ENCODE measurements at regions not wholly inside any gene's neighbourhood (a gene's known extent, or its start where the extent isn't known, plus 50 kb on each side); places are given as distances from the start of the nearest gene placed in this dataset.
"Not testable (repeated sequence)": the region's sequence is repeated elsewhere in the genome, so short reads cannot be mapped to it uniquely, and the experiment has no call there.

DNA sequence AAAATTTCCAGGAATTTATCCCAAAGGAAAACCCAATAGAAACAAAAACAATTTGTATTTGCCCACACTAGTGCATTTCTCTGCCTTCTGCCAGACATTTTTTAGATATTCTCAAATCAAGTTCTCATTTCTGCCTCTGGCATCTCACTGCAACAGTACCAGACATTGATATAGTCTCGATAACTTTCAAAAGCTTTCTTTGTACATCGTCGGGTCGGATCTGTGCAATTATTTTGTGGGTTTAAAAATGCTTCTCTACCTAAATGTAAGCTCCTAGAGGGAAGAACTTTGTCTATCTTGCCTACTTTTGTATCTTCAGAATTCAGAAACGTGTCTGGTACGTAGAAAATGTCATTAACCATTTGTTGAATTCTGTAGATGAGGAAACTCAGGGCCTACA, 125.5 kb upstream of the LIFR start:
- no peaks in the 10 kb centered on the region for H3K27me3 ChIP-seq (ENCODE audit: control insufficient read depth, insufficient read depth, low read length)

DNA sequence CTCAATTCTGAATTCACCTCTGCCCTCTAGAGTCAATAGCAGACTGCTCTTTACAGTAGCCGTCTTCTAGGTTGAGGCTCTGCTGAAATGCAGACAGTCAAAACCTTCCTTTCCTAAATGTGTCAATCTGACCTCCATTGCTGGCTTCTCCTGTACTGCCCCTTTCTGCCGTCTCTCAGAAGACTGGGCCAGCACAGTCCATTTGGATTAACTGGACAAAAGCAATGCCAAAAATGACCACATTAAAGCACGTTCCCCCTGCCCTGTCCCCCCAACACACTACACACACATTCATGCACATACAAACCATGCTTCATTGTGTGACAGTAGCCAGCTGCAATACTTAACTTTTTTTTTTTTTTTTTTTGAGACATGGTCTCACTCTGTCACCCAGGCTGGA, 130.2 kb upstream of the LIFR start:
- H3K27me3 ChIP-seq (ENCODE audit: control insufficient read depth, insufficient read depth, low read length): no peaks in the 10 kb centered on the region
- H3K36me3 ChIP-seq (ENCODE audit: control insufficient read depth, insufficient read depth, low read length): no peaks in the 10 kb centered on the region
- no peaks in the 10 kb centered on the region for H3K9me3 ChIP-seq (ENCODE audit: control insufficient read depth, insufficient read depth, low read length)
- no peak overlapping the region for H3K4me3 ChIP-seq (ENCODE audit: low read depth, low read length)
- H3K4me1 ChIP-seq (ENCODE audit: control insufficient read depth, insufficient read depth, low read length): no peaks in the 10 kb centered on the region
- H3K9ac ChIP-seq (ENCODE audit: low read depth, low read length): no peak overlapping the region

More for the DNA sequence above, 125.5 kb upstream of the LIFR start:
- H3K4me1 ChIP-seq (ENCODE audit: control insufficient read depth, insufficient read depth, low read length): no peaks in the 10 kb centered on the region
- no peaks in the 10 kb centered on the region for H3K9me3 ChIP-seq (ENCODE audit: control insufficient read depth, insufficient read depth, low read length)
- H3K36me3 ChIP-seq (ENCODE audit: control insufficient read depth, insufficient read depth, low read length): no peaks in the 10 kb centered on the region
- no peak overlapping the region for H3K9ac ChIP-seq (ENCODE audit: low read depth, low read length)
- H3K4me3 ChIP-seq (ENCODE audit: low read depth, low read length): no peak overlapping the region

DNA sequence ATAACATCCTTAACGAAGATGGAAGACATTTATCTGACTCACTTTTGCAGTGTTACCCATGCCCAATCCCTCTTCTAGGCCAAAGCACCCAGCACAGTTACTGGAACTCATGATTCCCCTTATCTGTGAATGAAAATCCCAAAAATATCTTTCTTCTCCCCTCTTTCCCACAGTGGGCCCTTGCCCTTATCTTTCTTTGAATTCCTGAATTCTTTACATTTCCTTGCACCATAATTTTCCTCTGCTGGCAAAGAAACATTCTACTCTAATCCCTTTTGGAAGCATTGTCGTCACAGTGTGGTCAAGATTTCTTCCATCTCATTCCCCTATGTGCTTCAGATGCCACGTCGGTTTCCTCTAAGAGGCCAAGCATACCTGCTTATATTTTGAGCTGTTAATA, 135.9 kb upstream of the LIFR start:
- Histone ChIP-seq H3K9ac (ENCODE audit: low read depth, low read length) (no peak overlapping the region), H3K4me3 (ENCODE audit: low read depth, low read length) (no peak overlapping the region), H3K4me1 (ENCODE audit: control insufficient read depth, insufficient read depth, low read length) (no peaks in the 10 kb centered on the region), H3K27me3 (ENCODE audit: control insufficient read depth, insufficient read depth, low read length) (no peaks in the 10 kb centered on the region), H3K9me3 (ENCODE audit: control insufficient read depth, insufficient read depth, low read length) (no peaks in the 10 kb centered on the region), H3K36me3 (ENCODE audit: control insufficient read depth, insufficient read depth, low read length) (no peaks in the 10 kb centered on the region)

DNA sequence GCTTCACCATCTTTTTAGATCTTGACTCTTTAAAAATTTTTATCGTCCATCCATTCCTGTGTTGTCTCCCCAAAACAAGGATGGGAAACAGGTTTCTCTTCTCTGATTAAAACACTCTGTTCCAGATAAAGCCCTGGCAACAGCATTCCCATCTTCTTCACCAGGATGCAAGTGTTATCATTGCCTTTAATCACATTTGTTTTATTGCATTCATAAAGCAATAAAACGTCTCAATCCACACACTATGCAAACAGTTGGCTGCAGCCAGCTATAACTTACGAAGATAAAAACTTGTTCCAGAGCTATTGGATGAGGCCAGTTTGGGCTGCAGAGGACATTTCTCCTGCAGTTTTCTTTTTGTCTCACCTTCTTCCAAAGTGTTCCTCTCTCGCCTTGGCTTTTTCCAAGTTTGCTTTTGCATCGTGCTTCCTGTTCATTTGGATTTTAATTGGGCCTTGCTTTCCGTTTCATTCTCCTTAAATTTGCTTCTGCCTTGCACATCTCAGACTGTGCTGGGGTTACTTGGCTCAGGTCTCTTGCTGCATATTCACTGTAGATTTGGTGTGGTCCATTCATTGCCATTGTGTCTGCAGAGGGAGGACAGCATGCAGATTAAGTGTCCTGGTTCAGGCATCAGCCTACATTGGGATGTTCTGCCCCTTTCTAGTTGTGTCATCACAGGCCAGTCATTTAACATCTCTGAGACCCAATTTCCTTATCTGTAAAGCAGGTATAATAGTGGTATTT, 136.5 kb upstream of the LIFR start:
- Histone ChIP-seq H3K9me3 (ENCODE audit: control insufficient read depth, insufficient read depth, low read length) (no peaks in the 10 kb centered on the region), H3K27me3 (ENCODE audit: control insufficient read depth, insufficient read depth, low read length) (no peaks in the 10 kb centered on the region), H3K36me3 (ENCODE audit: control insufficient read depth, insufficient read depth, low read length) (no peaks in the 10 kb centered on the region), H3K4me1 (ENCODE audit: control insufficient read depth, insufficient read depth, low read length) (no peaks in the 10 kb centered on the region), H3K9ac (ENCODE audit: low read depth, low read length) (no peak overlapping the region), H3K4me3 (ENCODE audit: low read depth, low read length) (no peak overlapping the region)

DNA sequence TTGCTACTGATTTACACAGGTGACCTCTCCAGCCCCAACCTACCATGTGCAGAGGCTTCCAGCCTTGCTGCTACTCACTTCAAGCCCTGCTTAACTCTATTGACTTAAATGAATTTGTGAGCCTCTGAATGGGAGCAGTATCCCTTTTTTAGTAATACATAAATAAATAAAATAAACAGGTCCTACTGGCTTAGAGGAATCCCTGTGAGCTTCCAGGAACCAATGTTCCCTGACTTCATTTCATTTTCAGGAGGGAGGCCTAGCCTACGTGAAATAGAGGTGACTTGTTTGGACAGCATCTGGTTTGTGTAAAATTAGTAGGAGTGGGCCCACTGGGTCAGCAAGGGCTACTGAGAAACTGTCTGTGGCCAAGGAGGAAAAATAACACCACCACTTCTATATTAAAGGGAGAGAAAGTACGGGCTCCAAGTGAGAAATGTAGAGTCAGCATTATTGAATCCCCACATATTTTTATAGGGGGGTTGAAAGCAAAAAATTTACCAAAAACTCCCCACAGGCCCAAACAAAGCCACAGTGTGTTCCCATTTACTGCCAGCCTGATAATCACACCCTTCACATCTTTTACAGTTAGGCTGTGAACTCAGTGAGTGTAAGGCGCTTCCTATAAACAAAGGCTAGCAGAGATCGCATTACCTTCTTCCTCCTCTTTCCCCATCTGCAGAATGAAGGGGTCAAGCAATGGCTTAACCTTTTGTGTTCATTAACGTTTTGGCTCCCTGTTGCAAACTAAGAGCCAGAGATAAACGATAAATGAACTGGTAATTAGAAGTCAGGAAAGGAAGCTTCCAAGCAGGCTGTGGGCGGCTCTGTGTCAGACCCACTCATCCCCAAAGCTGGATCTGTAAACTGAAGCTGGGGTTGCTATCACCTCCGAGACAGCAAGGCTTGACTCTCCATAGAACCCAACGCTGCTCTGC, 138.8 kb upstream of the LIFR start:
- Histone ChIP-seq H3K4me1 (ENCODE audit: control insufficient read depth, insufficient read depth, low read length) (no peaks in the 10 kb centered on the region), H3K4me3 (ENCODE audit: low read depth, low read length) (no peak overlapping the region), H3K36me3 (ENCODE audit: control insufficient read depth, insufficient read depth, low read length) (no peaks in the 10 kb centered on the region), H3K9me3 (ENCODE audit: control insufficient read depth, insufficient read depth, low read length) (no peaks in the 10 kb centered on the region), H3K27me3 (ENCODE audit: control insufficient read depth, insufficient read depth, low read length) (no peaks in the 10 kb centered on the region), H3K9ac (ENCODE audit: low read depth, low read length) (no peak overlapping the region)

DNA sequence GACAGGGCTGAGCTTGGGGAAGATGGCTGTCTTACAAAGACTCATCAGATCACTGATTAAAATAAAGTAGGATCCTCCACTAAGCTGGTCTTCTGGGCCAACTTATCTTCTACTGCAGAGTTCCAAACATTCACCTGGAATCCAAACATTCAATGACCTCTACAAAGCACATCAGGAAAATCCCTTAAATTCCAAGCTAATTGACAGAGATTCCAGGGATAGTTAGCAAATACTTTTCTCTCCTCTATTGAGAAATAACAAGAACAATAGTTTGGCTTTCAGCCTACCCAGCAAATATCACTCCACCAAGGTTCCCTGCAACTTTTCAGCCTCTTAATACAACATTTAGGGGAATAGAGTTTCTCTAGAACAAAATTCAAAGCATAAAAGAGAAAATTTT, 140.6 kb upstream of the LIFR start:
- H3K4me3 ChIP-seq (ENCODE audit: low read depth, low read length): no peak overlapping the region
- no peak overlapping the region for H3K9ac ChIP-seq (ENCODE audit: low read depth, low read length)
- H3K4me1 ChIP-seq (ENCODE audit: control insufficient read depth, insufficient read depth, low read length): no peaks in the 10 kb centered on the region
- H3K27me3 ChIP-seq (ENCODE audit: control insufficient read depth, insufficient read depth, low read length): no peaks in the 10 kb centered on the region
- H3K36me3 ChIP-seq (ENCODE audit: control insufficient read depth, insufficient read depth, low read length): no peaks in the 10 kb centered on the region
- H3K9me3 ChIP-seq (ENCODE audit: control insufficient read depth, insufficient read depth, low read length): no peaks in the 10 kb centered on the region

DNA sequence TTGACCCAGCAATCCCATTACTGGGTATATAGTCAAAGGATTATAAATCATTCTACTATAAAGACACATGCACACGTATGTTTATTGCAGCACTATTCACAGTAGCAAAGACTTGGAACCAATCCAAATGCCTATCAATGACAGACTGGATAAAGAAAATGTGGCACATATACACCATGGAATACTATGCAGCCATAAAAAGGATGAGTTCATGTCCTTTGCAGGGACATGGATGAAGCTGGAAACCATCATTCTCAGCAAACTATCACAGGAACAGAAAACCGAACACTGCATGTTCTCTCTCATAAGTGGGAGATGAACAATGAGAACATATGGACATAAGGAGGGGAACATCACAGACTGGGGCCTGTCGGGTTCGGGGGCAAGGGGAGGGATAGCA, 140.3 kb upstream of the OSMR start:
- not testable (repeated sequence) for H3K4me3 ChIP-seq (ENCODE audit: low read depth, low read length); H3K9me3 ChIP-seq (ENCODE audit: control insufficient read depth, insufficient read depth, low read length); H3K9ac ChIP-seq (ENCODE audit: low read depth, low read length); H3K4me1 ChIP-seq (ENCODE audit: control insufficient read depth, insufficient read depth, low read length); H3K36me3 ChIP-seq (ENCODE audit: control insufficient read depth, insufficient read depth, low read length); H3K27me3 ChIP-seq (ENCODE audit: control insufficient read depth, insufficient read depth, low read length)

DNA sequence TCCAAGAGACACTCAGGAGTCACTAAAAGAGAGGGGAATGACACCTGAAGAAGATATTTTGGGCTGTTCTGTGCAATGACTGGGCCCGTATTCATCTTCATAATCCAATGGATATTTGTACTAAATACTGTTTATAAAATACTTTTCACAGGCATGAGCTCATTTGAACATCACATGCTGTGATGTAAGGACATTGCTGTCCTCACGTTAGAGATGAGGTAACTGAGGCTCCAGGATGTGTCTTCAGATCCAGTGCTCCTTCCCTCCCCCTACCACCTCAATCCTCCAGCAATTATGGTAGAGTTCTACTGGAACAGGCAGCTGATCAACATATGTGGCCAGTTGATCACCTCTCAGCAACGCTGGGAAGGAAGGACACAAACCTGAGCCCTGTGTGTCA, 139.4 kb upstream of the OSMR start:
- no peaks in the 10 kb centered on the region for H3K9me3 ChIP-seq (ENCODE audit: control insufficient read depth, insufficient read depth, low read length)
- H3K4me1 ChIP-seq (ENCODE audit: control insufficient read depth, insufficient read depth, low read length): no peaks in the 10 kb centered on the region
- H3K9ac ChIP-seq (ENCODE audit: low read depth, low read length): no peak overlapping the region
- H3K27me3 ChIP-seq (ENCODE audit: control insufficient read depth, insufficient read depth, low read length): no peaks in the 10 kb centered on the region
- H3K36me3 ChIP-seq (ENCODE audit: control insufficient read depth, insufficient read depth, low read length): no peaks in the 10 kb centered on the region
- H3K4me3 ChIP-seq (ENCODE audit: low read depth, low read length): no peak overlapping the region

DNA sequence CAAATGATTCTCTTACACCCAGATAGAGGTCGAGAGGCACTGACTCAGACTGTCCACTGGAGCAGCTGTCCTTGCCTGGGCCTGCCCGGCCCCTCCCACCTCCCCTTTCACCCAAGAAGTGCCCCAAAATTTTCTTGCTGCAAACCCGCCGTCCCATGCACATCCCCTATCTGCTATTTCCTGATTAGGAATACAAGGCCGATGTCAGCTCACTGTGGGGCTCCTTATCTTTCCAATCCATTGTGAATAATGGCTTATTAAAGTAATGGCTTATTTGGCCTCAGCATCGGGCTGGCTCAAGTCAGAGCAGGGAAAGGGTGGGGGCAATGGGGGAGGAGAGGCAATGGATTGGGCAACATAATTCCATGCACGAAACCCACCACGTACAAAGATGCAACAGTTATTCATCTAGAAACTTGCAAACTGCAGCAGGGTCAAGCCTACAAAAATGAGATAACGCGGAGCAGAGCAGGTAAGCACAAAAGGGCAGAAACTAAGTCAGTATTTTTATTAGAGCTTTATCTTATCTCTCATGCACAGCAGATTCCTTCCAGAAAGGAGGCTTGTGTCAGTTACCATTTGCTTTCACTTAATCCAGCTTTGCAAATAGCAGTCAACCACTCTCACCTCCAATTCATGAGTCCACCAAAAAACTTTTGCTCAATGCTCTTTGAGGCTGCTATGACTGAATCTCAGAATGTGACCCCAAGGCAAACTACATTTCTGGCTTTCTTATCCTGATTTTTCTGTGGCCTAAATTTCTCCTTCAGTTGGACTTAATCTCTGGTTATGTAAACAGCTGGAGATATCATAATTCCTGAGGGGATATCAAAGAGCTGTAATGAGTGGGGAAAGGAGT, 138.2 kb upstream of the OSMR start:
- Histone ChIP-seq H3K9me3 (ENCODE audit: control insufficient read depth, insufficient read depth, low read length) (no peaks in the 10 kb centered on the region), H3K9ac (ENCODE audit: low read depth, low read length) (no peak overlapping the region), H3K4me1 (ENCODE audit: control insufficient read depth, insufficient read depth, low read length) (no peaks in the 10 kb centered on the region), H3K36me3 (ENCODE audit: control insufficient read depth, insufficient read depth, low read length) (no peaks in the 10 kb centered on the region), H3K4me3 (ENCODE audit: low read depth, low read length) (no peak overlapping the region), H3K27me3 (ENCODE audit: control insufficient read depth, insufficient read depth, low read length) (no peaks in the 10 kb centered on the region)

DNA sequence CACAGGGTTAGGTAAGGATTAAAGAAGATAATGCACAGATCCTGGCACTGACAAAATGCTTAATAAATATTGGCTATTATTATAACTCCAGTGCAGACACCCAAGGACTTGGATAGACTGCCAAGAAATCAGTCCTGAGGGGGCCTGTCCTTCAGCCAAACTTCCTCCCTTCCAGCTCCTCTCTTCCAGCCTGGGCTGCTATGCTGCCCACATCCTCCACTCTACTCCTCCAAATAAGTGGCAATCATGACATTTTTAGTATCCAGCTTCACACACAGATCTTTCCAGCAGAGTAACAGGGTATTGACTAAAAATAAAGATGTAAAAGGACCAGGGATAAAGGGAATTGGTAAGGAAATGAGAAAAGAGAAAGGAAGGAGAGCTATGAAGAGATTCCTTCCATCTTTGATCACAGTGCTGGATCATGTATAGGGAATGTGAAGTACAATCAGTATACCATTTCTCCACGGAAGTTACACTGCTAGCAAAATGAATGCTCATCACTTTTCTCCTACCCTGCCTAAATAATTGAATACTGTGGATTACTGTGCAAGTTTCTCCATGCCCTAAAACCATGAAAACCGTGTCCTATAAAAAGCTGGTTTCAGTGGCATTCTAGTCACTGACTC, 136.0 kb upstream of the OSMR start:
- no peaks in the 10 kb centered on the region for H3K4me1 ChIP-seq (ENCODE audit: control insufficient read depth, insufficient read depth, low read length)
- H3K27me3 ChIP-seq (ENCODE audit: control insufficient read depth, insufficient read depth, low read length): no peaks in the 10 kb centered on the region
- no peak overlapping the region for H3K9ac ChIP-seq (ENCODE audit: low read depth, low read length)
- H3K9me3 ChIP-seq (ENCODE audit: control insufficient read depth, insufficient read depth, low read length): no peaks in the 10 kb centered on the region
- H3K36me3 ChIP-seq (ENCODE audit: control insufficient read depth, insufficient read depth, low read length): no peaks in the 10 kb centered on the region
- no peak overlapping the region for H3K4me3 ChIP-seq (ENCODE audit: low read depth, low read length)

DNA sequence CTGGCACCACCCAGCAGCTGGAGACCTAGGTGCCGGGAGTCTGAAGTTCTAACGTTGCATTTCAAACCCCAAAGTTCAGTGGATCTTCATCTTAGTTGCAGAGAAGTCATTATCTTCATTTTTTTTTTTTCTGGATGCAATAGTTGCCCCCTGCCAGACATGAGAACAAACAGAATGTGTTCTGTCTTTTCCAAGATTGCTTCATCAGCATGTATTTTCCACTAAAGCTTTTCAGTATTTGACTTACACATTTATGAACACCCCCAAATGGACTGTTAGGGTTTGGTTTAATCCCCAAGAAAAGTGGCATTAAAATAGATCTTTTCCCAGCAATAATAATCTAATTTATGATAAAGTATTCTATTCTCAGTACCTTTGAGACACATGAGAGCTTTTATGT, 135.2 kb upstream of the OSMR start:
- H3K9me3 ChIP-seq (ENCODE audit: control insufficient read depth, insufficient read depth, low read length): no peaks in the 10 kb centered on the region
- H3K9ac ChIP-seq (ENCODE audit: low read depth, low read length): no peak overlapping the region
- H3K27me3 ChIP-seq (ENCODE audit: control insufficient read depth, insufficient read depth, low read length): no peaks in the 10 kb centered on the region
- H3K4me3 ChIP-seq (ENCODE audit: low read depth, low read length): no peak overlapping the region
- H3K36me3 ChIP-seq (ENCODE audit: control insufficient read depth, insufficient read depth, low read length): no peaks in the 10 kb centered on the region
- no peaks in the 10 kb centered on the region for H3K4me1 ChIP-seq (ENCODE audit: control insufficient read depth, insufficient read depth, low read length)

All from iPS-15b (cell line).